PC-9 (cell line): ENCODE measurements at regions not wholly inside any gene's neighbourhood (a gene's known extent, or its start where the extent isn't known, plus 50 kb on each side); places are given as distances from the start of the nearest gene placed in this dataset.

Experiments used
- BruUV-seq: library from RNA; stranded (reverse); fragments of 400-500 nt; replicated peaks from 2 replicates; lab custom pipeline; 2021; lab: Mats Ljungman, UMichigan
- CTCF ChIA-PET: fragments of 300-600 bp; sonication (Branson Sonifier 250); formaldehyde crosslinking; loops from one replicate; lab custom pipeline; 2022; ENCODE audit warnings: antibody characterized with exemption; lab: Charles Lee
- POLR2A ChIA-PET: fragments of 300-600 bp; sonication (Branson Sonifier 250); formaldehyde crosslinking; loops from one replicate; lab custom pipeline; 2022; ENCODE audit warnings: antibody characterized with exemption; ENCODE audit not compliant: unreplicated experiment; lab: Charles Lee
- DNase-seq, 2 experiments: peaks; one replicate each; pipeline versions ENCODE4 v3.0.0 to v3.0.0-alpha.2; 2015 to 2022; ENCODE audit warnings: mixed read lengths in 1 of 2
- H2AFZ ChIP-seq: fragments of 200-600 bp; sonication (generic); 2 replicates; pipeline ENCODE4 v1.8.1; 2017; ENCODE audit warnings: antibody characterized with exemption
- H3F3A ChIP-seq: fragments of 200-600 bp; sonication (generic); 2 replicates; pipeline ENCODE4 v1.8.1; 2017; ENCODE audit warnings: antibody characterized with exemption, mild to moderate bottlenecking, low read depth; ENCODE audit not compliant: insufficient read depth
- H3K27ac ChIP-seq: fragments of 200-600 bp; sonication (generic); 2 replicates; pipeline ENCODE4 v1.6.1; 2016; ENCODE audit warnings: mixed run types
- H3K27me3 ChIP-seq: fragments of 200-600 bp; sonication (generic); 2 replicates; pipeline ENCODE4 v1.6.1; 2016; ENCODE audit warnings: low read depth, mixed run types; ENCODE audit not compliant: insufficient read depth
- H3K36me3 ChIP-seq: fragments of 200-600 bp; sonication (generic); 2 replicates; pipeline ENCODE4 v1.6.1; 2016; ENCODE audit warnings: low read depth, mixed run types
- H3K4me1 ChIP-seq: fragments of 200-600 bp; sonication (generic); replicated peaks from 2 replicates; pipeline ENCODE4 v1.6.1; 2016; ENCODE audit warnings: mixed run types; ENCODE audit not compliant: insufficient read depth
- H3K4me2 ChIP-seq: fragments of 200-600 bp; sonication (generic); 2 replicates; pipeline ENCODE4 v1.6.1; 2017; ENCODE audit warnings: mixed run types
- H3K4me3 ChIP-seq: fragments of 200-600 bp; sonication (generic); 2 replicates; pipeline ENCODE4 v1.6.1; 2016; ENCODE audit warnings: mixed run types
- H3K79me2 ChIP-seq: fragments of 200-600 bp; sonication (generic); 2 replicates; pipeline ENCODE4 v1.6.1; 2017; ENCODE audit warnings: low read depth, mixed run types
- H3K9me2 ChIP-seq: fragments of 200-600 bp; sonication (generic); 2 replicates; pipeline ENCODE4 v1.8.1; 2017; ENCODE audit warnings: mild to moderate bottlenecking; ENCODE audit not compliant: insufficient read depth
- H3K9me3 ChIP-seq: fragments of 200-600 bp; sonication (generic); 2 replicates; pipeline ENCODE4 v1.8.1; 2016; ENCODE audit warnings: low read depth; ENCODE audit not compliant: insufficient read depth
- H4K20me1 ChIP-seq: fragments of 200-600 bp; sonication (generic); 2 replicates; pipeline ENCODE4 v1.8.1; 2017; ENCODE audit not compliant: insufficient read depth
- EZH2 ChIP-seq: fragments of 200-600 bp; sonication (generic); IDR thresholded peaks from 2 replicates; pipeline ENCODE4 v1.8.0; 2017; ENCODE audit warnings: antibody characterized with exemption, low read depth
- intact Hi-C: fragments of 100-400 bp; cut with micrococcal nuclease; formaldehyde crosslinking; loops from one replicate; pipeline ENCODE4 v1.10.0; 2022; ENCODE audit not compliant: unreplicated experiment
- TF ChIP-seq, protein P1 (sequence below): fragments of 200-600 bp; sonication (generic); conservative IDR thresholded peaks from 2 replicates; pipeline ENCODE4 v1.6.1; 2017; ENCODE audit warnings: mixed run types, antibody characterized with exemption, mild to moderate bottlenecking, moderate library complexity

DNA sequence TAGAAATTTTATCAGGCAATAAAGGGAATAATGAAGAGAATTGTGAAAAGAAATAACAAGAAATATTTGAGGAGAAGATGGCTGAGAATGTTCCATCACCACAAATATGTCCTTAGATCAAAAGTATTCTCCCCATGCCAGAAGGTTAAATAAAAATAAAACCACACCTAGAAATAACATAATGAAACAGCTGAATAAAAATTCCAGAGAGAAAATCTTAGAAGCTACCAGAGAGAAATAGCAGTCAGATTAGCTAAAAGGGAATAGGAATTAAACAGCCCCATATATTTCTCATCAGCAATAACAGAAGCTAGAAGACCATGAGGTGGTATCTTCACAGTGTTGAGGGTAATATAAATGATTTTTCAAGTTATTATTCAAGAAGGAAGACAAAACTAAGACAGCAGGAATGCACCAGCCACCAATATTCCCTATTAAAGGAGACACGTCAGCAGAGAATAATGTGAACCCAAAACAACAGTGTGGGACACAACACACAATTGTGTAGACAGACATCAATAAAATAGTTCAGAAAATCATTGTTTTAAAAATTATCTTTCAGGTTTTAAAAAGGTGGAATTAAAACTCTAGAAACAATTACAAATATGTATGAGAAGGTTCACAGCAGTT, 82.0 kb upstream of the NEDD4L start:
- CTCF ChIA-PET, result no interaction called here
- Histone ChIP-seq H3K4me1 (no peaks in the 10 kb centered on the region), H3K9me2 (no peaks in the 10 kb centered on the region), H4K20me1 (no peaks in the 10 kb centered on the region), H3K36me3 (no peaks in the 10 kb centered on the region), H3K4me3 (no peak overlapping the region), H2AFZ (no peak overlapping the region), H3K27me3 (no peaks in the 10 kb centered on the region), H3K27ac (no peak overlapping the region), H3K9me3 (no peaks in the 10 kb centered on the region), H3F3A (no peaks in the 10 kb centered on the region), H3K4me2 (no peak overlapping the region), H3K79me2 (no peaks in the 10 kb centered on the region)
- POLR2A ChIA-PET, result no interaction called here
- TF ChIP-seq, protein P1, sequence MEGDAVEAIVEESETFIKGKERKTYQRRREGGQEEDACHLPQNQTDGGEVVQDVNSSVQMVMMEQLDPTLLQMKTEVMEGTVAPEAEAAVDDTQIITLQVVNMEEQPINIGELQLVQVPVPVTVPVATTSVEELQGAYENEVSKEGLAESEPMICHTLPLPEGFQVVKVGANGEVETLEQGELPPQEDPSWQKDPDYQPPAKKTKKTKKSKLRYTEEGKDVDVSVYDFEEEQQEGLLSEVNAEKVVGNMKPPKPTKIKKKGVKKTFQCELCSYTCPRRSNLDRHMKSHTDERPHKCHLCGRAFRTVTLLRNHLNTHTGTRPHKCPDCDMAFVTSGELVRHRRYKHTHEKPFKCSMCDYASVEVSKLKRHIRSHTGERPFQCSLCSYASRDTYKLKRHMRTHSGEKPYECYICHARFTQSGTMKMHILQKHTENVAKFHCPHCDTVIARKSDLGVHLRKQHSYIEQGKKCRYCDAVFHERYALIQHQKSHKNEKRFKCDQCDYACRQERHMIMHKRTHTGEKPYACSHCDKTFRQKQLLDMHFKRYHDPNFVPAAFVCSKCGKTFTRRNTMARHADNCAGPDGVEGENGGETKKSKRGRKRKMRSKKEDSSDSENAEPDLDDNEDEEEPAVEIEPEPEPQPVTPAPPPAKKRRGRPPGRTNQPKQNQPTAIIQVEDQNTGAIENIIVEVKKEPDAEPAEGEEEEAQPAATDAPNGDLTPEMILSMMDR, result no peak
- TF ChIP-seq EZH2, result no peak
- BruUV-seq, result no TSS peak
- intact Hi-C loops, result no loop called here
- no peak for DNase-seq

DNA sequence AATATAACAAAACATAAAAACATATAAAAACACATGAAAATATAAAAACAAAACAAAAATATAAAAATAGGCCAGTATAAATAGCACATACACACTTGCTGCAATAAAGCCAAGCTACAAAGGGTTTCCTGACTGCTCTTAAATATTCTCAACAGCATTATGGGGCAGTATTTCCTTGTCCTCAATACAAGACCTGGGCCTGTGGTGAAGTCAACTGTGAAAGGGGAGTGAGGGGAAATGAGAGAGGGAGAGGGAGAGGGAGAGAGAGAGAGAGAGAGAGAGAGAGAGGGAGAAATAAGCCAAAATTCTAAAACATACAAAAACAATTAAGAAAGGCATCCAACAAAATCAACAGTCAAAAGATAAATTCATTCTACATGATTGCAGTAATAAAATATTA, 82.6 kb upstream of the NEDD4L start:
- no peaks in the 10 kb centered on the region for H3K36me3 ChIP-seq
- BruUV-seq, result no TSS peak
- no peak overlapping the region for H3K27ac ChIP-seq
- no peak overlapping the region for H3K4me3 ChIP-seq
- ChIA-PET POLR2A (no interaction called here), CTCF (no interaction called here)
- H3F3A ChIP-seq, result no peaks in the 10 kb centered on the region
- intact Hi-C loops, result no loop called here
- H3K4me1 ChIP-seq, result no peaks in the 10 kb centered on the region
- no peak overlapping the region for H2AFZ ChIP-seq
- H3K9me3 ChIP-seq, result no peaks in the 10 kb centered on the region
- H3K4me2 ChIP-seq, result no peak overlapping the region
- H3K27me3 ChIP-seq, result no peaks in the 10 kb centered on the region
- H4K20me1 ChIP-seq, result no peaks in the 10 kb centered on the region
- TF ChIP-seq EZH2, result no peak
- TF ChIP-seq, protein P1, result no peak
- H3K9me2 ChIP-seq, result no peaks in the 10 kb centered on the region
- DNase-seq, result no peak
- no peaks in the 10 kb centered on the region for H3K79me2 ChIP-seq

DNA sequence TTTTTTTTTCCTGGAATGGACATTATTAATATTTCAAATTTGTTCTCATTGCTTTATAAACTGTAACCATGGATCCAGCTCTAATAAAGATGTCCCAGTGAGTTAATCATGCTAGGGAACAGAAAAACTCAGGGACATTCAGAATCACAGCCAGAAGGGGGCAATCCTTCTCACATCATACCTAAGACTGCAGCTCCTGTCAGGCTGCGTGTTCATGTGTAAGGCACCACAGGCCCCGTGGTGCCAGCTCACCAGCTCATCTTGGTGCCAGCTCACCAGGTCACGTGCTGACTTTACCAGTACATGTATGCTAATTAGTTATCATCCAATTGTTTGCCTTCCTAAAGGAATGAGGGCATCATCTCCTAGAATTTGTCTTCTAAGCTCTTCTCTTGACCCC, 84.7 kb upstream of the NEDD4L start:
- H3K4me2 ChIP-seq, result no peak overlapping the region
- H3K27ac ChIP-seq, result no peak overlapping the region
- H2AFZ ChIP-seq, result no peak overlapping the region
- no peaks in the 10 kb centered on the region for H3K9me2 ChIP-seq
- H3K4me3 ChIP-seq, result no peak overlapping the region
- POLR2A ChIA-PET, result no interaction called here
- intact Hi-C loops, result loop anchor here (2.0 to 5.0 kb wide), 2 partner anchors 83 to 164 kb away; partner anchors contain the start of gene NEDD4L
- no peaks in the 10 kb centered on the region for H4K20me1 ChIP-seq
- no peaks in the 10 kb centered on the region for H3K4me1 ChIP-seq
- BruUV-seq, result no TSS peak
- no peaks in the 10 kb centered on the region for H3K27me3 ChIP-seq
- DNase-seq, result peak; percentile 2 to 40
- no peaks in the 10 kb centered on the region for H3K36me3 ChIP-seq
- TF ChIP-seq, protein P1, result peak; percentile 58; the same call in 1 of the 2 replicates
- no peak for TF ChIP-seq EZH2
- CTCF ChIA-PET, result interaction anchor here (1.1 kb wide), 1 partner anchor 162 kb away, joined by 5 read pairs; no protein-coding TSS in a partner anchor
- H3K79me2 ChIP-seq, result no peaks in the 10 kb centered on the region
- no peaks in the 10 kb centered on the region for H3F3A ChIP-seq
- H3K9me3 ChIP-seq, result no peaks in the 10 kb centered on the region
